PC-9 (cell line): ENCODE measurements at regions not wholly inside any gene's neighbourhood (a gene's known extent, or its start where the extent isn't known, plus 50 kb on each side); places are given as distances from the start of the nearest gene placed in this dataset.

Experiments
- BruUV-seq: library from RNA; stranded (reverse); fragments of 400-500 nt; replicated peaks from 2 replicates; lab custom pipeline; 2021; lab: Mats Ljungman, UMichigan
- CTCF ChIA-PET: fragments of 300-600 bp; sonication (Branson Sonifier 250); formaldehyde crosslinking; loops from one replicate; lab custom pipeline; 2022; ENCODE audit warnings: antibody characterized with exemption; lab: Charles Lee
- POLR2A ChIA-PET: fragments of 300-600 bp; sonication (Branson Sonifier 250); formaldehyde crosslinking; loops from one replicate; lab custom pipeline; 2022; ENCODE audit warnings: antibody characterized with exemption; ENCODE audit not compliant: unreplicated experiment; lab: Charles Lee
- DNase-seq, 2 experiments: peaks; one replicate each; pipeline versions ENCODE4 v3.0.0 to v3.0.0-alpha.2; 2015 to 2022; ENCODE audit warnings: mixed read lengths in 1 of 2
- H2AFZ ChIP-seq: fragments of 200-600 bp; sonication (generic); 2 replicates; pipeline ENCODE4 v1.8.1; 2017; ENCODE audit warnings: antibody characterized with exemption
- H3F3A ChIP-seq: fragments of 200-600 bp; sonication (generic); 2 replicates; pipeline ENCODE4 v1.8.1; 2017; ENCODE audit warnings: antibody characterized with exemption, mild to moderate bottlenecking, low read depth; ENCODE audit not compliant: insufficient read depth
- H3K27ac ChIP-seq: fragments of 200-600 bp; sonication (generic); 2 replicates; pipeline ENCODE4 v1.6.1; 2016; ENCODE audit warnings: mixed run types
- H3K27me3 ChIP-seq: fragments of 200-600 bp; sonication (generic); 2 replicates; pipeline ENCODE4 v1.6.1; 2016; ENCODE audit warnings: low read depth, mixed run types; ENCODE audit not compliant: insufficient read depth
- H3K36me3 ChIP-seq: fragments of 200-600 bp; sonication (generic); 2 replicates; pipeline ENCODE4 v1.6.1; 2016; ENCODE audit warnings: low read depth, mixed run types
- H3K4me1 ChIP-seq: fragments of 200-600 bp; sonication (generic); replicated peaks from 2 replicates; pipeline ENCODE4 v1.6.1; 2016; ENCODE audit warnings: mixed run types; ENCODE audit not compliant: insufficient read depth
- H3K4me2 ChIP-seq: fragments of 200-600 bp; sonication (generic); 2 replicates; pipeline ENCODE4 v1.6.1; 2017; ENCODE audit warnings: mixed run types
- H3K4me3 ChIP-seq: fragments of 200-600 bp; sonication (generic); 2 replicates; pipeline ENCODE4 v1.6.1; 2016; ENCODE audit warnings: mixed run types
- H3K79me2 ChIP-seq: fragments of 200-600 bp; sonication (generic); 2 replicates; pipeline ENCODE4 v1.6.1; 2017; ENCODE audit warnings: low read depth, mixed run types
- H3K9me2 ChIP-seq: fragments of 200-600 bp; sonication (generic); 2 replicates; pipeline ENCODE4 v1.8.1; 2017; ENCODE audit warnings: mild to moderate bottlenecking; ENCODE audit not compliant: insufficient read depth
- H3K9me3 ChIP-seq: fragments of 200-600 bp; sonication (generic); 2 replicates; pipeline ENCODE4 v1.8.1; 2016; ENCODE audit warnings: low read depth; ENCODE audit not compliant: insufficient read depth
- H4K20me1 ChIP-seq: fragments of 200-600 bp; sonication (generic); 2 replicates; pipeline ENCODE4 v1.8.1; 2017; ENCODE audit not compliant: insufficient read depth
- CTCF ChIP-seq: fragments of 200-600 bp; sonication (generic); conservative IDR thresholded peaks from 2 replicates; pipeline ENCODE4 v1.6.1; 2017; ENCODE audit warnings: mixed run types, antibody characterized with exemption, mild to moderate bottlenecking, moderate library complexity
- EZH2 ChIP-seq: fragments of 200-600 bp; sonication (generic); IDR thresholded peaks from 2 replicates; pipeline ENCODE4 v1.8.0; 2017; ENCODE audit warnings: antibody characterized with exemption, low read depth
- intact Hi-C: fragments of 100-400 bp; cut with micrococcal nuclease; formaldehyde crosslinking; loops from one replicate; pipeline ENCODE4 v1.10.0; 2022; ENCODE audit not compliant: unreplicated experiment

DNA sequence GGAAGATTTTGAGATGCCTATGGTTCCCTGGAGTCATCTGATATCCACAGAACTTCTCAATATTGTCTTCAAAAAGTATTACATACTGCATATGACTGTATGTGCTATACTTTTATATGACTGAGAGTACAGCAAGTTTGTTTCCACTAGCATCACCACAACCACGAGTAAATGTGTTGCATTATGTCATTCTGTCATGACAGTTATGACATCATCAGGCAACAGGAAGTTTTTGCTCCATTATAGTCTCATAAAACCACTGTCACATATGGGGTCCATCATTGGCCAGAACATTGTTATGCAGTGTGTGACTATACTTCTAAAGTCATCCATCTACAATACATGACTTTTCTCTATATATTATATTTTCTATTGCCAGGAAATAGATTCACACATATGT lies 831.7 kb downstream of the SEMA5A start:
- H3K27ac ChIP-seq, result no peak overlapping the region
- ChIA-PET CTCF (no interaction called here), POLR2A (no interaction called here)
- no peaks in the 10 kb centered on the region for H3F3A ChIP-seq
- no peak overlapping the region for H3K4me2 ChIP-seq
- no peak overlapping the region for H3K4me3 ChIP-seq
- H2AFZ ChIP-seq, result no peak overlapping the region
- intact Hi-C loops, result no loop called here
- H4K20me1 ChIP-seq, result no peaks in the 10 kb centered on the region
- no peaks in the 10 kb centered on the region for H3K9me3 ChIP-seq
- TF ChIP-seq EZH2, result no peak
- no peak for TF ChIP-seq CTCF
- no peaks in the 10 kb centered on the region for H3K36me3 ChIP-seq
- H3K9me2 ChIP-seq, result no peaks in the 10 kb centered on the region
- DNase-seq, result no peak
- H3K27me3 ChIP-seq, result peaks cover 44% of the 10 kb centered on the region
- no peaks in the 10 kb centered on the region for H3K4me1 ChIP-seq
- BruUV-seq, result no TSS peak
- H3K79me2 ChIP-seq, result no peaks in the 10 kb centered on the region

GRCh38 chr5:8714861-8715260 lies 831.0 kb downstream of the SEMA5A start:
- Histone ChIP-seq H3K9me3 (no peaks in the 10 kb centered on the region), H3K79me2 (no peaks in the 10 kb centered on the region), H4K20me1 (no peaks in the 10 kb centered on the region), H3K4me3 (no peak overlapping the region), H3K4me2 (no peak overlapping the region), H3K4me1 (no peaks in the 10 kb centered on the region), H3K27me3 (peaks cover 43% of the 10 kb centered on the region), H3K27ac (no peak overlapping the region), H3K36me3 (no peaks in the 10 kb centered on the region), H2AFZ (no peak overlapping the region), H3F3A (no peaks in the 10 kb centered on the region), H3K9me2 (no peaks in the 10 kb centered on the region)
- BruUV-seq, result no TSS peak
- DNase-seq, result no peak
- TF ChIP-seq EZH2 (no peak), CTCF (no peak)
- ChIA-PET CTCF (no interaction called here), POLR2A (no interaction called here)
- intact Hi-C loops, result no loop called here

DNA sequence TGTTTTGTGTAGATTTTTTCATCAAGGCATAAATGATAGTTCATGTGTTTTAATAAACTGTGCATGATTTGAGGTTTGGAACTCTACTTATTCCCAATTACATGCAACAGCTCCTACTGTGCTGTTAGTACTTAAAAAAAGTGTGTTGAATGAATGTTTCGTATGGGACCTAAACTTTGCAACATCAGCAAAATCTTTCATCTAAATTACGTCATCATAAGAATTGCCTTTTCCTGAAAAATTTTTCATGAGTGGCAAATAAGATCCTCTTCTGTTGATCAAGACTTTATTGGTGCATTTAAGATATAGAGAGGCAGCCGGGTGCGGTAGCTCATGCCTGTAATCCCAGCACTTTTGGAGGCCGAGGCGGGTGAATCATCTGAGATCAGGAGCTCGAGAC lies 826.1 kb downstream of the SEMA5A start:
- H3K4me1 ChIP-seq, result no peaks in the 10 kb centered on the region
- no peaks in the 10 kb centered on the region for H3K9me2 ChIP-seq
- POLR2A ChIA-PET, result no interaction called here
- no peaks in the 10 kb centered on the region for H3K9me3 ChIP-seq
- H2AFZ ChIP-seq, result no peak overlapping the region
- H3K27ac ChIP-seq, result no peak overlapping the region
- CTCF ChIA-PET, result no interaction called here
- H3K4me2 ChIP-seq, result no peak overlapping the region
- H3K79me2 ChIP-seq, result no peaks in the 10 kb centered on the region
- no peaks in the 10 kb centered on the region for H3K36me3 ChIP-seq
- H3K27me3 ChIP-seq, result peaks cover 22% of the 10 kb centered on the region; the same call in 1 of the 2 replicates
- H3K4me3 ChIP-seq, result no peak overlapping the region
- H3F3A ChIP-seq, result no peaks in the 10 kb centered on the region
- H4K20me1 ChIP-seq, result no peaks in the 10 kb centered on the region
- no peak for DNase-seq
- BruUV-seq, result no TSS peak
- TF ChIP-seq EZH2 (no peak), CTCF (no peak)
- intact Hi-C loops, result no loop called here
